ENCODE measurements at regions not wholly inside any gene's neighbourhood (a gene's known extent, or its start where the extent isn't known, plus 50 kb on each side); places are given as distances from the start of the nearest gene placed in this dataset.

DNA sequence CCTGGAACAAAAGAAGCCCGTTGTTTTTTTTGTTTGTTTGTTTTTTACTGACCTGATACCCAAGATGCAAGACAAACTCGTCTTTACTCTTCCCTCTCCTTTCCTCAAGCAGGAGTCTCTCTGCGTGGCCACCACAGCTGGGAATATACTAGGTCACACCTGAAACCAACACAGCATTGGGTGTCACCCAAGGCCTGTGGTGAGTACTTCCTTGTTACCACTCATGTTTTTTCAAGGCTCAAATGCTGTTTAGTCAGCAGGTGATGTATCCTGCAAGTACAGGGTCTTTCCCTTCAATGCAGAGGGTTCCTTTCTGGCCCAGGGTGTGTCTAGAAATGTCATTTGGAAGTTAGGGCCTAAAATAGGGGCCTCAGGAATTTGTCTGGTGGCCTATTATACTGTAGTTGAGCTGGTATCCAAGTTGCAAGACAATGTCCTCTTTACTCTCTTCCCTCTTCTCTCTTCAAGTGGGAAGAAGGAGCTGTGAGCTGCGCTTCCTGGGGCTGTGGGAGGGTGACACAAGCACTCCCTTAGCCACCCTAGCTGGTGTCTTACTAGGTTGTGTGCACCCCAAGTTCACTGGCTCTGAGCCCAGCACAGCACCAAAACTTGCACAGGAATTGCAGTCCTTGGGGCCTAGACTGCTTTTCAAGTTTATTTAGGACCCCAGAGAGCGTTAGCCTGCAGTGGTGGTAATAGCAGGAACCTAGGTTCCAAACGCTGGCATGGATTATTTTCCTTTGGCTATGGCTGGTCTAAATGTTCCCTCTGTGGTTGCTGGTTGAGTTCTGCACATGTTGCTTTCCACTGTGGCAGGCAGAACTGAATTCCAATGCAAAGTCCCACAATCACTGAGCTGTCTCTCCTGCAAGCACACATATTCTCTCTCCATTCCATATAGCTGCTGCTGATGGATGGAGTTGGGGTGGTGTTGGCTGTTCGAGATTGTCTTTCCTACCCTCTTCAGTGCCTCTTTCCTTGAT lies 91.4 kb upstream of the LYPLAL1 start:
- TF ChIP-seq CTCF (IDR thresholded peaks at IDR 0.05) = no peak
- no peaks in the 10 kb centered on the region for H3K9me3 Mint-ChIP-seq (ENCODE audit: unreplicated experiment)
- no peak overlapping the region for H3K27ac Mint-ChIP-seq (ENCODE audit: unreplicated experiment)
- peaks cover 3% of the 10 kb centered on the region for H3K4me1 Mint-ChIP-seq (ENCODE audit: unreplicated experiment)
- H3K36me3 Mint-ChIP-seq (ENCODE audit: unreplicated experiment) = no peaks in the 10 kb centered on the region
- no peak for DNase-seq (ENCODE audit: extremely low spot score, unreplicated experiment)
- H3K4me3 Mint-ChIP-seq (ENCODE audit: unreplicated experiment) = no peak overlapping the region
- no peaks in the 10 kb centered on the region for H3K27me3 Mint-ChIP-seq (ENCODE audit: unreplicated experiment)

- Mint-ChIP-seq H3K4me1 (ENCODE audit: unreplicated experiment) (peaks cover 3% of the 10 kb centered on the region), H3K27me3 (ENCODE audit: unreplicated experiment) (no peaks in the 10 kb centered on the region), H3K27ac (ENCODE audit: unreplicated experiment) (no peak overlapping the region), H3K9me3 (ENCODE audit: unreplicated experiment) (no peaks in the 10 kb centered on the region), H3K4me3 (ENCODE audit: unreplicated experiment) (no peak overlapping the region), H3K36me3 (ENCODE audit: unreplicated experiment) (no peaks in the 10 kb centered on the region)
- DNase-seq (ENCODE audit: extremely low spot score, unreplicated experiment) = no peak
- no peak for TF ChIP-seq CTCF (IDR thresholded peaks at IDR 0.05)
Measured at GRCh38 chr1:219083631-219084030, 90.0 kb upstream of the LYPLAL1 start.

DNA sequence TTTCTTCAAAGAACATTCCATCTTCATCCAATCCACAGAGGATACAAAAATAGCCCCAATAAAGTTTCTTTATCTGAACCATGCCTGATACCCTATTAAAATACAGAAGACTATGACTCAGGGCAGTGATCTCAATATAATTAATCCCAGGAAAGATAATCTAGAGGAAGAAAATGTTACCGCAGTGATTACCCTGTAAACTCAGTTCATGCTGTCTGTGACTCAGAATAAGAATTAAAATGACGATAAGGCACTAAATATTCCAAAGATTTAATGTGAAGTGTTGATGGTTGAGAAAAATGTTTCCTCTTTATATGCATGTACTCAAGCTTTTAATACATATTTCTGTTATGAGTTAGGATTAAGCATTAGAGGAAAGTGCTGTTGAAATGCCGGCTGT lies 88.6 kb upstream of the LYPLAL1 start:
- Mint-ChIP-seq H3K27ac (ENCODE audit: unreplicated experiment) (no peak overlapping the region), H3K4me1 (ENCODE audit: unreplicated experiment) (peaks cover 4% of the 10 kb centered on the region), H3K4me3 (ENCODE audit: unreplicated experiment) (no peak overlapping the region), H3K27me3 (ENCODE audit: unreplicated experiment) (no peaks in the 10 kb centered on the region), H3K9me3 (ENCODE audit: unreplicated experiment) (no peaks in the 10 kb centered on the region), H3K36me3 (ENCODE audit: unreplicated experiment) (no peaks in the 10 kb centered on the region)
- DNase-seq (ENCODE audit: extremely low spot score, unreplicated experiment) = no peak
- no peak for TF ChIP-seq CTCF (IDR thresholded peaks at IDR 0.05)

DNA sequence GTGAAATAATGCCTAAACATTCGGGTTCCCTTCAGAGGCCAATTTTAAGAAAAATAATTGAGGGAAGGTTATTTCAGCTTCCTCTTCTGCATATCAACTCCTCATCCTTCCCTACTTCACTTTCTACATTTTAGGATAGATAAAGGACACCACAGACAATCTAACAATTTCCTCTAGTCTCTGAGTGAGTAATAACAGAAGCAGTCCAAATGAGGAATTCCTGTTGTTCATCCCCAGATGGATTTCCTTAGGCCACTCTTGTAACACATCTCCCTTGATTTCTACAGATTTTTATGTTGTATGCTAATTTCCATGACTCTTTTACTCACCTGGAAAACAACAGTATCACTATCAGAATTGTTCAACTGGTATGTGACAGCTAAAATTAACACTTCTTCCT lies 87.7 kb upstream of the LYPLAL1 start:
- no peak for DNase-seq (ENCODE audit: extremely low spot score, unreplicated experiment)
- no peak for TF ChIP-seq CTCF (IDR thresholded peaks at IDR 0.05)
- H3K27ac Mint-ChIP-seq (ENCODE audit: unreplicated experiment) = no peak overlapping the region
- no peaks in the 10 kb centered on the region for H3K9me3 Mint-ChIP-seq (ENCODE audit: unreplicated experiment)
- H3K27me3 Mint-ChIP-seq (ENCODE audit: unreplicated experiment) = no peaks in the 10 kb centered on the region
- no peak overlapping the region for H3K4me3 Mint-ChIP-seq (ENCODE audit: unreplicated experiment)
- peaks cover 4% of the 10 kb centered on the region for H3K4me1 Mint-ChIP-seq (ENCODE audit: unreplicated experiment)
- H3K36me3 Mint-ChIP-seq (ENCODE audit: unreplicated experiment) = no peaks in the 10 kb centered on the region

DNA sequence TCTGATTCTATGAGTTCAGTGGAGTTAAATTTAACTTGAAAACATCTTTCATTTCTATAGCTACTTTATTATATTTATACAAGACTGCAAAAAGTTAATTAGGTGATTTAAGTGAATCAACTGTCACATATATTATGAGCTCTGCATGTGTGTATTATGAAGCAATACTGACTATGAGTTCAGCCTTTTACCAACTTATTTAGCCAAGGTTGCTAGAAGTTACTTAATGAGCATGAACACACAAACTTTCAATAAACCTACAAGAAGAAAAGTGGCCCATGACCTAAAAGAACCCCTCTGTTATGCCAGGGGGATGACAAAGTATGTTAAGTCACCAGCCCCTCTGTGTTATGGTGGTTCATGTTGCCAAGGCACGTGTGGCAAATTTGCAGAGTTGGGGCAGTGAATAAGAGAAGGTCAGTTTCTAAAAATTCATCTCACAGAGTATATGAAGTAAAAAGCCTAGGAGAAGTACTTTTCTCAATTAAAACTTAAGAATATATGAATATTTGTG lies 86.7 kb upstream of the LYPLAL1 start:
- no peak for DNase-seq (ENCODE audit: extremely low spot score, unreplicated experiment)
- Mint-ChIP-seq H3K27ac (ENCODE audit: unreplicated experiment) (no peak overlapping the region), H3K4me3 (ENCODE audit: unreplicated experiment) (no peak overlapping the region), H3K9me3 (ENCODE audit: unreplicated experiment) (no peaks in the 10 kb centered on the region), H3K36me3 (ENCODE audit: unreplicated experiment) (no peaks in the 10 kb centered on the region), H3K4me1 (ENCODE audit: unreplicated experiment) (peaks cover 4% of the 10 kb centered on the region), H3K27me3 (ENCODE audit: unreplicated experiment) (no peaks in the 10 kb centered on the region)
- no peak for TF ChIP-seq CTCF (IDR thresholded peaks at IDR 0.05)

Data from osteocyte (in vitro differentiated cells).